Urinary bladder (tissue), 3 donors: ENCODE measurements at regions not wholly inside any gene's neighbourhood (a gene's known extent, or its start where the extent isn't known, plus 50 kb on each side); places are given as distances from the start of the nearest gene placed in this dataset.
"Not testable (repeated sequence)": the region's sequence is repeated elsewhere in the genome, so short reads cannot be mapped to it uniquely, and the experiment has no call there.

ENCODE experiments used
- DNase-seq: peaks from one replicate; pipeline ENCODE4 v3.0.0-alpha.2; 2015; ENCODE audit errors: extremely low spot score
- H3K27ac ChIP-seq: one replicate; pipeline ENCODE4 v1.5.1; 2013; ENCODE audit warnings: low read depth, mild to moderate bottlenecking, moderate library complexity
- H3K36me3 ChIP-seq: one replicate; pipeline ENCODE4 v1.6.1; 2013; ENCODE audit warnings: mild to moderate bottlenecking, moderate library complexity; ENCODE audit not compliant: insufficient read depth
- H3K4me1 ChIP-seq: one replicate; pipeline ENCODE4 v1.6.1; 2013; ENCODE audit warnings: mild to moderate bottlenecking, moderate library complexity; ENCODE audit not compliant: insufficient read depth
- H3K4me3 ChIP-seq: one replicate; pipeline ENCODE4 v1.5.1; 2013; ENCODE audit warnings: low read depth, low read length
- WGBS: extraction: QIAGEN DNeasy Blood & Tissue Kit; methylation state at CpG from one replicate; pipeline ENCODE4 v1.1.7; 2013; 5-methylcytosine and 5-hydroxymethylcytosine counted together
- donor health status: healthy with polysubstance abuse.
- donor health status: healthy.

GRCh38 chr10:29829776-29830175 lies 195.0 kb upstream of the SVIL start:
- H3K36me3 ChIP-seq, result no peaks in the 10 kb centered on the region
- no peak overlapping the region for H3K27ac ChIP-seq
- DNase-seq, result no peak
- 92% methylated on average over 2 of the region's 2 CpGs for WGBS
- H3K4me3 ChIP-seq, result no peak overlapping the region
- H3K4me1 ChIP-seq, result no peaks in the 10 kb centered on the region

- Histone ChIP-seq H3K4me1 (no peaks in the 10 kb centered on the region), H3K27ac (no peak overlapping the region), H3K4me3 (no peak overlapping the region), H3K36me3 (no peaks in the 10 kb centered on the region)
- WGBS, result 90% methylated on average over 3 of the region's 3 CpGs
- DNase-seq, result no peak
These were observed 194.2 kb upstream of the SVIL start for GRCh38 chr10:29828956-29829355.

- no peaks in the 10 kb centered on the region for H3K4me1 ChIP-seq
- no peak for DNase-seq
- WGBS, result 76% methylated on average over 4 of the region's 4 CpGs
- no peak overlapping the region for H3K27ac ChIP-seq
- no peaks in the 10 kb centered on the region for H3K36me3 ChIP-seq
- H3K4me3 ChIP-seq, result no peak overlapping the region
These were observed 193.7 kb upstream of the SVIL start for GRCh38 chr10:29828440-29828894.

- 94% methylated on average over 7 of the region's 7 CpGs for WGBS
- no peaks in the 10 kb centered on the region for H3K36me3 ChIP-seq
- H3K4me3 ChIP-seq, result no peak overlapping the region
- no peak overlapping the region for H3K27ac ChIP-seq
- no peak for DNase-seq
- H3K4me1 ChIP-seq, result no peaks in the 10 kb centered on the region
These were observed 192.7 kb upstream of the SVIL start for GRCh38 chr10:29827512-29827911.

GRCh38 chr10:29826801-29827450 lies 192.2 kb upstream of the SVIL start:
- H3K4me3 ChIP-seq, result no peak overlapping the region
- H3K36me3 ChIP-seq, result no peaks in the 10 kb centered on the region
- H3K27ac ChIP-seq, result no peak overlapping the region
- WGBS, result 78% methylated on average over 5 of the region's 5 CpGs
- no peak for DNase-seq
- no peaks in the 10 kb centered on the region for H3K4me1 ChIP-seq

- no peaks in the 10 kb centered on the region for H3K36me3 ChIP-seq
- H3K4me1 ChIP-seq, result no peaks in the 10 kb centered on the region
- H3K27ac ChIP-seq, result no peak overlapping the region
- WGBS, result 92% methylated on average over 5 of the region's 5 CpGs
- no peak for DNase-seq
- no peak overlapping the region for H3K4me3 ChIP-seq
These were observed 191.4 kb upstream of the SVIL start for GRCh38 chr10:29826221-29826620.

GRCh38 chr10:29823553-29824080 lies 188.8 kb upstream of the SVIL start:
- no peak for DNase-seq
- H3K27ac ChIP-seq, result no peak overlapping the region
- WGBS, result 40% methylated on average over 7 of the region's 7 CpGs
- H3K4me1 ChIP-seq, result no peaks in the 10 kb centered on the region
- no peak overlapping the region for H3K4me3 ChIP-seq
- H3K36me3 ChIP-seq, result no peaks in the 10 kb centered on the region

- no peaks in the 10 kb centered on the region for H3K4me1 ChIP-seq
- DNase-seq, result no peak
- WGBS, result 56% methylated on average over 14 of the region's 14 CpGs
- no peak overlapping the region for H3K4me3 ChIP-seq
- H3K27ac ChIP-seq, result no peak overlapping the region
- H3K36me3 ChIP-seq, result no peaks in the 10 kb centered on the region
These were observed 186.2 kb upstream of the SVIL start for GRCh38 chr10:29820890-29821461.

GRCh38 chr10:29816801-29817558 lies 182.2 kb upstream of the SVIL start:
- DNase-seq, result no peak
- H3K27ac ChIP-seq, result no peak overlapping the region
- H3K36me3 ChIP-seq, result no peaks in the 10 kb centered on the region
- no peak overlapping the region for H3K4me3 ChIP-seq
- no peaks in the 10 kb centered on the region for H3K4me1 ChIP-seq
- 91% methylated on average over 14 of the region's 14 CpGs for WGBS

GRCh38 chr10:29815572-29815971 lies 180.8 kb upstream of the SVIL start:
- Histone ChIP-seq H3K27ac (no peak overlapping the region), H3K4me1 (no peaks in the 10 kb centered on the region), H3K4me3 (no peak overlapping the region), H3K36me3 (no peaks in the 10 kb centered on the region)
- WGBS, result 70% methylated on average over 2 of the region's 2 CpGs
- no peak for DNase-seq

GRCh38 chr10:29811751-29812427 lies 177.1 kb upstream of the SVIL start:
- H3K27ac ChIP-seq, result no peak overlapping the region
- H3K36me3 ChIP-seq, result no peaks in the 10 kb centered on the region
- H3K4me1 ChIP-seq, result no peaks in the 10 kb centered on the region
- peak; percentile 74 for DNase-seq
- 12% methylated on average over 5 of the region's 5 CpGs for WGBS
- no peak overlapping the region for H3K4me3 ChIP-seq

- no peak overlapping the region for H3K27ac ChIP-seq
- no peak overlapping the region for H3K4me3 ChIP-seq
- WGBS, result 80% methylated on average over 2 of the region's 2 CpGs
- H3K4me1 ChIP-seq, result no peaks in the 10 kb centered on the region
- no peaks in the 10 kb centered on the region for H3K36me3 ChIP-seq
- no peak for DNase-seq
These were observed 176.0 kb upstream of the SVIL start for GRCh38 chr10:29810816-29811215.

- 92% methylated on average over 3 of the region's 3 CpGs for WGBS
- H3K4me1 ChIP-seq, H3K36me3 ChIP-seq, H3K4me3 ChIP-seq, H3K27ac ChIP-seq, DNase-seq: not testable (repeated sequence)
These were observed 175.5 kb upstream of the SVIL start for GRCh38 chr10:29810231-29810630.
